GM12878 (cell line): ENCODE measurements at regions not wholly inside any gene's neighbourhood (a gene's known extent, or its start where the extent isn't known, plus 50 kb on each side); places are given as distances from the start of the nearest gene placed in this dataset.

Experiments used
- ATAC-seq: fragments of 200-7000 bp; cut with Tn5 transposase; 3 replicates; pipeline ENCODE4 v1.9.1; 2020; ENCODE audit warnings: mild to moderate bottlenecking, moderate library complexity
- BruUV-seq: library from RNA; stranded (reverse); fragments of 400-500 nt; replicated peaks from 2 replicates; lab custom pipeline; 2021; lab: Mats Ljungman, UMichigan
- CTCF ChIA-PET: fragments of 300-600 bp; sonication (Branson Sonifier 250); formaldehyde crosslinking; extraction: SDS; loops from one replicate; lab custom pipeline; 2021; ENCODE audit warnings: inconsistent platforms; lab: Yijun Ruan, JAX
- POLR2A ChIA-PET: fragments of 350-600 bp; formaldehyde crosslinking; extraction: SDS; loops from one replicate; lab custom pipeline; 2021; ENCODE audit warnings: inconsistent platforms; lab: Charles Lee
- RAD21 ChIA-PET: fragments of 300-600 bp; sonication (Branson Sonifier 250); formaldehyde crosslinking; loops from one replicate; lab custom pipeline; 2023; ENCODE audit warnings: antibody characterized with exemption; ENCODE audit not compliant: unreplicated experiment; lab: Charles Lee
- SMC1A ChIA-PET: fragments of 300-600 bp; sonication (Branson Sonifier 250); formaldehyde crosslinking; loops from one replicate; lab custom pipeline; 2023; ENCODE audit not compliant: unreplicated experiment, uncharacterized antibody; lab: Charles Lee
- DNase-seq: peaks from one replicate; pipeline ENCODE4 v3.0.0-alpha.2; 2011; ENCODE audit warnings: low read depth, low spot score
- FAIRE-seq: peaks from 3 replicates; lab custom pipeline; 2011; peaks lifted over from hg19 to GRCh38; lab: Jason Lieb, UNC
- H2AFZ ChIP-seq: 2 replicates; pipeline ENCODE4 v1.6.0; 2011; ENCODE audit warnings: low read depth, low read length, control low read depth; ENCODE audit not compliant: control insufficient read depth
- H3K27ac ChIP-seq: 2 replicates; pipeline ENCODE4 v1.5.1; 2011; ENCODE audit warnings: control low read depth; ENCODE audit not compliant: control insufficient read depth, insufficient read depth
- H3K27me3 ChIP-seq, 2 experiments: replicated peaks in 1 of 2; 2 replicates each; pipeline versions ENCODE4 v1.6.0 to v1.6.1; 2011; ENCODE audit warnings: low read length in 1 of 2; ENCODE audit not compliant: control insufficient read depth in 2 of 2, insufficient read depth in 2 of 2
- H3K36me3 ChIP-seq, 2 experiments: 2 replicates each; pipeline ENCODE4 v1.5.1; 2011; ENCODE audit warnings: low read length in 1 of 2; ENCODE audit not compliant: control insufficient read depth in 2 of 2, insufficient read depth in 2 of 2
- H3K4me1 ChIP-seq: 2 replicates; pipeline ENCODE4 v1.6.1; 2011; ENCODE audit warnings: mild to moderate bottlenecking, low read length, moderate library complexity, mixed read lengths; ENCODE audit not compliant: control insufficient read depth, insufficient read depth
- H3K4me2 ChIP-seq: 2 replicates; pipeline ENCODE4 v1.6.0; 2011; ENCODE audit warnings: control low read depth; ENCODE audit not compliant: control insufficient read depth, insufficient read depth
- H3K4me3 ChIP-seq: fragments of 200-600 bp; sonication (generic); 2 replicates; pipeline ENCODE4 v1.5.1; 2016
- H3K79me2 ChIP-seq: 2 replicates; pipeline ENCODE4 v1.6.0; 2011; ENCODE audit warnings: low read length; ENCODE audit not compliant: control insufficient read depth, insufficient read depth
- H3K9ac ChIP-seq: 2 replicates; pipeline ENCODE4 v1.8.0; 2011; ENCODE audit warnings: low read length, control low read depth, mixed read lengths; ENCODE audit not compliant: control insufficient read depth, insufficient read depth
- H3K9me3 ChIP-seq: replicated peaks from 3 replicates; pipeline ENCODE4 v1.5.1; 2011; ENCODE audit warnings: mild to moderate bottlenecking, low read length; ENCODE audit not compliant: control insufficient read depth, insufficient read depth
- H4K20me1 ChIP-seq: 2 replicates; pipeline ENCODE4 v1.6.0; 2011; ENCODE audit not compliant: control insufficient read depth, insufficient read depth
- CHD4 ChIP-seq: fragments of 200-600 bp; sonication (generic); IDR thresholded peaks from 2 replicates; pipeline ENCODE4 v1.6.1; 2016; ENCODE audit warnings: mild to moderate bottlenecking
- CTCF ChIP-seq, 3 experiments: IDR thresholded peaks in 2 of 3; conservative IDR thresholded peaks in 1 of 3; 2 replicates each; pipeline ENCODE4 v1.5.1; 2011; ENCODE audit warnings: low read depth in 3 of 3, low read length in 3 of 3, mild to moderate bottlenecking in 3 of 3, control low read depth in 2 of 3, moderate library complexity in 2 of 3, inconsistent platforms in 1 of 3, mixed read lengths in 1 of 3; ENCODE audit not compliant: control insufficient read depth in 2 of 3, insufficient read depth in 1 of 3; ENCODE audit errors: extremely low read depth in 1 of 3
- CUX1 ChIP-seq: IDR thresholded peaks from 2 replicates; pipeline ENCODE4 v1.6.1; 2012; ENCODE audit warnings: improper control_type of control experiment, low read depth, low read length; ENCODE audit not compliant: insufficient replicate concordance
- MXI1 ChIP-seq: fragments of 150-350 bp; IDR thresholded peaks from 2 replicates; pipeline ENCODE4 v1.6.1; 2011; ENCODE audit warnings: low read depth, mild to moderate bottlenecking, inconsistent platforms, low read length, improper control_type of control experiment
- NKRF ChIP-seq: fragments of 450-650 bp; conservative IDR thresholded peaks from 2 replicates; pipeline ENCODE4 v1.6.1; 2017; ENCODE audit warnings: mild to moderate bottlenecking, moderate library complexity
- RB1 ChIP-seq: fragments of 450-650 bp; formaldehyde crosslinking; IDR thresholded peaks from 2 replicates; pipeline ENCODE4 v1.6.1; 2017; ENCODE audit warnings: mild to moderate bottlenecking, borderline replicate concordance
- RFX5 ChIP-seq: IDR thresholded peaks from 2 replicates; pipeline ENCODE4 v1.6.1; 2011; ENCODE audit warnings: low read depth, low read length, improper control_type of control experiment
- SRF ChIP-seq, 2 experiments: IDR thresholded peaks; 2 replicates each; pipeline ENCODE4 v1.6.1; 2011; ENCODE audit warnings: low read depth in 2 of 2, low read length in 2 of 2, mild to moderate bottlenecking in 1 of 2, moderate library complexity in 1 of 2
- SUPT20H ChIP-seq: IDR thresholded peaks from 2 replicates; pipeline ENCODE4 v1.6.1; 2011; ENCODE audit warnings: low read depth, mild to moderate bottlenecking, low read length, moderate library complexity, borderline replicate concordance; ENCODE audit not compliant: control insufficient read depth
- TBL1XR1 ChIP-seq: IDR thresholded peaks from 2 replicates; pipeline ENCODE4 v1.6.1; 2012; ENCODE audit warnings: low read depth, low read length, improper control_type of control experiment
- WGBS: methylation state at CpG from one replicate; pipeline ENCODE4 v1.1.6; 2016; ENCODE audit warnings: low lambda C conversion rate; ENCODE audit not compliant: insufficient replicate concordance, insufficient coverage; ENCODE audit errors: missing lambda C conversion rate; 5-methylcytosine and 5-hydroxymethylcytosine counted together
- in situ Hi-C: fragments of 300-500 bp; cut with MboI; formaldehyde crosslinking; loops from 9 replicates; pipeline ENCODE4 v1.14.3; 2018; ENCODE audit warnings: mixed read lengths
- intact Hi-C: fragments of 100-400 bp; cut with micrococcal nuclease; formaldehyde crosslinking; loops from one replicate; pipeline ENCODE4 v1.14.2; 2022; ENCODE audit not compliant: unreplicated experiment
- TF ChIP-seq, protein P1 (sequence below): fragments of 450-650 bp; formaldehyde crosslinking; IDR thresholded peaks from 2 replicates; pipeline ENCODE4 v1.4.0; 2020; ENCODE audit warnings: mild to moderate bottlenecking, moderate library complexity

DNA sequence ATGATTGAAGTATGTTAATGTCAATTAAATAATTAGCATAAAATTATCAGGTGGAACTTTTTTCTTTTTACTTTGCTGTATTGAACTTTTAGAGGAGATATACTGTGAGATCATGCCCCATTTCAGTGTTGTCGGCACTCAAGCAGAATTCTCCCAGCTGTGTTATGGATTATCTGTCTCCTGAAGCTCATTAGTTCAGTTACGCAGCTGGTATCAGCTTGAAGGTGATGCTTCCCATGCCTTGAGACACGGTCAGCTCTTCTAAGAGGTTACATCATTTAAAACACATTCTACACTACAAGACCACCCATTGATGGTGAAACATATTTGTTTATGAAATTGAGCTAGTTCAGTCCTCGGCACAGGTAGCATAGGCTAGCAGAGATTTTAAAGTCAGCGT lies 68.9 kb upstream of the PHACTR2 start:
- Histone ChIP-seq H3K36me3 (no peaks in the 10 kb centered on the region), H2AFZ (no peak overlapping the region), H3K9ac (no peak overlapping the region), H3K4me1 (peaks cover under 1% of the 10 kb centered on the region; the same call in 1 of the 2 replicates), H3K79me2 (no peaks in the 10 kb centered on the region), H3K4me2 (no peak overlapping the region), H3K4me3 (no peak overlapping the region), H3K9me3 (no peaks in the 10 kb centered on the region), H4K20me1 (no peaks in the 10 kb centered on the region), H3K27ac (no peak overlapping the region), H3K27me3 (no peaks in the 10 kb centered on the region)
- ChIA-PET CTCF (interaction anchor here (1.1 to 1.3 kb wide), 2 partner anchors 34 to 335 kb away, joined by 3 to 4 read pairs; no protein-coding TSS in a partner anchor), POLR2A (no interaction called here), SMC1A (no interaction called here), RAD21 (no interaction called here)
- no peak for FAIRE-seq
- 60% methylated on average over 5 of the region's 5 CpGs for WGBS
- in situ Hi-C loops, result no loop called here
- no peak for ATAC-seq
- BruUV-seq, result no TSS peak
- intact Hi-C loops, result no loop called here
- no peak for DNase-seq
- TF ChIP-seq CTCF (IDR thresholded peaks at IDR 0.05 in 2 of 3, conservative IDR thresholded peaks at IDR 0.05 in 1 of 3; ENCODE audit: control insufficient read depth in 2 of 3, extremely low read depth in 1 of 3, insufficient read depth in 1 of 3, low read depth in 3 of 3, low read length in 3 of 3) (no peak), MXI1 (no peak), NKRF (no peak), RFX5 (no peak), CHD4 (no peak), CUX1 (no peak), TBL1XR1 (no peak), SUPT20H (no peak), SRF (IDR thresholded peaks at IDR 0.05; ENCODE audit: low read depth in 2 of 2, low read length in 2 of 2) (no peak), RB1 (no peak)
- TF ChIP-seq, protein P1, sequence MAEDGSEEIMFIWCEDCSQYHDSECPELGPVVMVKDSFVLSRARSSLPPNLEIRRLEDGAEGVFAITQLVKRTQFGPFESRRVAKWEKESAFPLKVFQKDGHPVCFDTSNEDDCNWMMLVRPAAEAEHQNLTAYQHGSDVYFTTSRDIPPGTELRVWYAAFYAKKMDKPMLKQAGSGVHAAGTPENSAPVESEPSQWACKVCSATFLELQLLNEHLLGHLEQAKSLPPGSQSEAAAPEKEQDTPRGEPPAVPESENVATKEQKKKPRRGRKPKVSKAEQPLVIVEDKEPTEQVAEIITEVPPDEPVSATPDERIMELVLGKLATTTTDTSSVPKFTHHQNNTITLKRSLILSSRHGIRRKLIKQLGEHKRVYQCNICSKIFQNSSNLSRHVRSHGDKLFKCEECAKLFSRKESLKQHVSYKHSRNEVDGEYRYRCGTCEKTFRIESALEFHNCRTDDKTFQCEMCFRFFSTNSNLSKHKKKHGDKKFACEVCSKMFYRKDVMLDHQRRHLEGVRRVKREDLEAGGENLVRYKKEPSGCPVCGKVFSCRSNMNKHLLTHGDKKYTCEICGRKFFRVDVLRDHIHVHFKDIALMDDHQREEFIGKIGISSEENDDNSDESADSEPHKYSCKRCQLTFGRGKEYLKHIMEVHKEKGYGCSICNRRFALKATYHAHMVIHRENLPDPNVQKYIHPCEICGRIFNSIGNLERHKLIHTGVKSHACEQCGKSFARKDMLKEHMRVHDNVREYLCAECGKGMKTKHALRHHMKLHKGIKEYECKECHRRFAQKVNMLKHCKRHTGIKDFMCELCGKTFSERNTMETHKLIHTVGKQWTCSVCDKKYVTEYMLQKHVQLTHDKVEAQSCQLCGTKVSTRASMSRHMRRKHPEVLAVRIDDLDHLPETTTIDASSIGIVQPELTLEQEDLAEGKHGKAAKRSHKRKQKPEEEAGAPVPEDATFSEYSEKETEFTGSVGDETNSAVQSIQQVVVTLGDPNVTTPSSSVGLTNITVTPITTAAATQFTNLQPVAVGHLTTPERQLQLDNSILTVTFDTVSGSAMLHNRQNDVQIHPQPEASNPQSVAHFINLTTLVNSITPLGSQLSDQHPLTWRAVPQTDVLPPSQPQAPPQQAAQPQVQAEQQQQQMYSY, result no peak
